Stimulated activated CD4-positive, alpha-beta T cell treated with anti-CD3 and anti-CD28 coated beads, Interleukin-15, amount 100 ng/mL, for 24 hours (primary cell): ENCODE measurements at regions not wholly inside any gene's neighbourhood (a gene's known extent, or its start where the extent isn't known, plus 50 kb on each side); places are given as distances from the start of the nearest gene placed in this dataset.

ENCODE experiments used
- DNase-seq: peaks from one replicate; pipeline ENCODE4 v3.0.0-alpha.2; 2020

DNA sequence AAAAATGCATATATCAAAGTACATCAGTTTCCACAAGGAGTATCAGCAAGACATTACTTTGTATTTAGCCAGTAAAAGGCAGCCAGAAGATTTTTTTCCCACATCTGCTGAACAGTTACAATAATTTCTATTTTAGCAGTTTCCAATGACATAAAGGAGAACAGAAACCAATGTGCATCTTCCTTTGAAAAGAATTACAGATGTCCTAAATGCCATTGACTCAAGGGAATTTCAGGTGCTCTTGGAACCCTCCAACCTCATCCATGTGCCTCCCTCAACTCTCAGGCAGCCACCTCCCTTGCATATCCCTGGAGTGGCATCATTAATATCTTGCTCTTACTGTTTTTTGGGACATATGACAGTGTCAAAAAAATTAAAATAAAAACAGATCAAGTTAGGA lies 62.2 kb upstream of the ST8SIA1 start:
- DNase-seq, result no peak

GRCh38 chr12:22396253-22396652 lies 61.7 kb upstream of the ST8SIA1 start:
- peak; percentile 21 for DNase-seq

DNA sequence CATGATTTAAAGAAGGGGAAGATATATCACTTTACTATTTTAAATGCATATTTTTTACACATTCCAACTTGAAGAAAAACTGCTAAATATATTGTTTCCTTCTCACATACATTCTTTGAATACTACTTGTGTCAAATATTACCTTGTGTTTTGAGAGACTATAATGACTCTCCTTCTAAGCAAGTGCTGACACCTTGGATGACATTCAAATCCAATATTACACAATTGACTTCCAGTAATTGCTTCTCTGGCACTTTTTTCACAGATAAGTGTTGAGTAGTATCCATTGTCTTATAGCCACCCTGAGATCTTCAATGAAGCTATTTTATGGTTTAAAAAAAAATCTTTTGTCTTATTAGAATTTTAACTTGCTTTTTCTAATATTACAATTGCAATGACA lies 61.2 kb upstream of the ST8SIA1 start:
- no peak for DNase-seq
